GM12873 (cell line): ENCODE measurements at regions not wholly inside any gene's neighbourhood (a gene's known extent, or its start where the extent isn't known, plus 50 kb on each side); places are given as distances from the start of the nearest gene placed in this dataset.

ENCODE experiments used
- CTCF ChIP-seq: IDR thresholded peaks from 2 replicates; pipeline ENCODE4 v1.5.1; 2012; ENCODE audit warnings: low read depth, mild to moderate bottlenecking, moderate library complexity, low read length, control low read depth; ENCODE audit not compliant: insufficient read depth; ENCODE audit errors: missing control alignments

DNA sequence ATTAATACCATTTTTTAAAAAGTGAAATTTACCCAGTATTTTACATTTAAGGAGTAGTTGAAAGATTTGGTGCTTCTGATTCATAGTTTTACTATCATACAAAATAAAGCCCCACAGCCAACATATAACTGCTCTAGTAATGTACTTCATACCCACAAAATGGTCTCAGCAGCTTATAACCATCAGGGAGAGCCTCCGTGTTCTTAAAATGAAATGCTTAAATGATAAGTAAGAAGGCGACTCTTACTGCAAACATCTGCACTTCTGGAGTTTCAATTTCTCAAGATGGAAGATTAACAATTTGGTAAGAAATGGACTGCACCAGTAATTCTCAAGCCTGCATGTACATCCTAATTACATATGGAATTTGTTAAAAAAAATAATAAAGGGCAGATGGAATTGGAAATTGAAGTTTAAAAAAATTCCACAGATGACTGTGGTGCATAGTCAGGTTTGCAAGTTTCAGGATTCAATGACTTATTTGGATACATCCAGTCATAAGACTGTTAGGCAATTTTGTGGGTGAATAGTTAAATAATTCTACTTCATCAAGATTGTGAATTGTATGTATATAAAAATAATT lies 461.0 kb downstream of the KIF20B start:
- no peak for TF ChIP-seq CTCF

DNA sequence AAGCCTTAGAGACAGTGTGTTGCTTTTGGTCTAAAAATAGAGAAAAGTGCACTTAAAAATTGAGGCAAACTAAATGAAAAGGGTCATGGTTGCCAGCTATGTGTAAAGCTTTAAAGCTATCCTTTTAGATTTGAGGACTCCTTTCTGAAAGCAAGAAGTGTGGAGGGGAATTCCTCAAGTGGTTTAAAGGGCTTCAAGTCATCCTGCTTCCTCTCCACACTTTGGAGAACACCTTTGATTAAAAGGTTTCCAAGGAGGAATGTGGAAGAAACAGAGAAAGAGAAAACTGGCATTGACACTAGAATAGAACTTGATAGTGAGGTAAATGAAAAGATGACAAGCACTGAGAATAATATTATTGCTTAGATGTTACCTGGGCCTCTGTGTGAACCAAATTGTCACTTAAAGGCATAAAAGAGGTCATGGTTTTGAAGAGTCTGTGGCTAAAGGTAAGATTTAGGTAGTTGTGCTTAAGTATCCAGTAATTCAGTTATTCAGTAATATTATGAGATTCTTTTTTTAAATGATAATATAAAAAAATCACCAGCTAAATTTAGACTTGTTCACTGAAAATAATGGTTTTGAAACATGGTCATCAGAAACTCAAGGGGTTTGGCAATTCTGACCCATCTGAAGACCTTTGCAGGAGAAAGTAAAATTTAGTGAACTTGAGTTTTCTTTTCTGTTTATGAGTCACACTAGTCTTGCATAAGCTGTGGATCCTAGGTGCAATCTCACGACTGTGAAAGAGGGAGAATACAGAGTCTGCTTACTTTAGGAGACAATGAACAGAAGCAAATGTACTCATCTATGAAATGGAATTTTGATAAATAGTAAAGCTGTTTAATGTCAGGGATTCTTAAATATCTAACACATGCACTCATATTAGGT lies 466.0 kb downstream of the KIF20B start:
- no peak for TF ChIP-seq CTCF

- TF ChIP-seq CTCF = no peak
Measured at GRCh38 chr10:90168244-90168643, 466.9 kb downstream of the KIF20B start.

DNA sequence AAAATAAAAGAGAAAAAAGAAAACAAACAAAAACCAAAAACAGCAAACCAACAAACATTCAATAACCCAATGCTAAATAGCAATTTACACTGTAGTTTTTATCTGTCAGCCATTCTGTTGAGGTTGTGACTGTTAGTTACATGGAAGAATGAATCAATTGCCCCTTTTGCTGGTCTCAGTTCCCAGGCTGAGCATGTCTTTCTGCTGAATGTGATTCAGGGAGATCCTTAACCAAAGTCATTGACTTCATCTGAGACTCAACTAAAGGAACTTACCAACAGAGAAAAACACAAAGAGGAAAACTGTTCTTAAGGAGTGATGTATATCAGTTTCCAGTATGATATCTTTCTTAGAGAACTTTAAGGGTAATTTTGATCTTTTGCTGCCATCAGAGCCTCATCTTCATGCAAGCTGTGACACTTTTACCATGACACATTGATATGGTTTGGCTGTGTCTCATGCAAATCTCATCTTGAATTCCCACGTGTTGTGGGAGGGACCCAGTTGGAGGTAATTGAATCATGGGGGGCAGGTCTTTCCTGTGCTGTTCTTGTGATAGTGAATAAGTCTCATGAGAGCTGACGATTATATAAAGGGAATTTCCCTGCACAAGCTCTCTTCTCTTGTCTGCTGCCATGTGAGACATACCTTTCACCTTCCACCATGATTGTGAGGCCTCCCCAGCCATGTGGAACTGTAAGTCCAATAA lies 469.8 kb downstream of the KIF20B start:
- no peak for TF ChIP-seq CTCF

GRCh38 chr10:90174531-90174930 lies 473.1 kb downstream of the KIF20B start:
- no peak for TF ChIP-seq CTCF

DNA sequence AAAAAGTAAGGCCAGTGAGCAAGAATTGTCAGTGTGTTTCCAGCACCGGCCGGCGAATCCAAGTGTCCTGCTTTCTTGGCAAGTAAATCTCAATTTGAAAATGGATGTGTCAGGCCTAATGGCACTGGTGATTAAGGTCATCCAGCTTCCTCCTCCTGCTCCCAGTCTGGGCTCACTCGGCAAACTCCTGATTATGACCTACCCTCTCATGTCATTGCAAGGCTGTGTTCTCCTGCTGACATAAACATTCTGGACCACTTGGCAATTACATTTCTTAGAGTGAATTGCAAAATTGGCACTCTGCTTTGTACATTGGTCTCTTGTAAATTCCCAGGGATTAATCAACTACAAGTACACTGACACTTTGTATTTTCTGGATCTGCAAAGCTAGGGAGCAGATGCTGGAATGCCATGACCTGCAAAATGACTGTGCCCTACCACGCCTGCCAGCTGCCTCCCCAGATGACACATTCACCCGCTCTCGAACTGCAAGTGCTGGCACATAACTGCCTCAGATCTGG lies 473.8 kb downstream of the KIF20B start:
- TF ChIP-seq CTCF = no peak
